Caco-2 (cell line): ENCODE measurements at regions not wholly inside any gene's neighbourhood (a gene's known extent, or its start where the extent isn't known, plus 50 kb on each side); places are given as distances from the start of the nearest gene placed in this dataset.
"Not testable (repeated sequence)": the region's sequence is repeated elsewhere in the genome, so short reads cannot be mapped to it uniquely, and the experiment has no call there.

Source experiments
- BruUV-seq: library from RNA; stranded (reverse); fragments of 400-500 nt; replicated peaks from 2 replicates; lab custom pipeline; 2021; lab: Mats Ljungman, UMichigan
- CTCF ChIA-PET: fragments of 300-600 bp; sonication (Branson Sonifier 250); formaldehyde crosslinking; loops from one replicate; lab custom pipeline; 2022; ENCODE audit warnings: antibody characterized with exemption; lab: Charles Lee
- POLR2A ChIA-PET: fragments of 300-600 bp; sonication (Branson Sonifier 250); formaldehyde crosslinking; loops from one replicate; lab custom pipeline; 2022; ENCODE audit warnings: antibody characterized with exemption; lab: Charles Lee
- DNase-seq, 2 experiments: peaks; one replicate each; pipeline versions ENCODE4 v3.0.0 to v3.0.0-alpha.2; 2020 to 2022
- H3K27me3 ChIP-seq: replicated peaks from 2 replicates; pipeline ENCODE4 v1.6.0; 2011; ENCODE audit warnings: low read length; ENCODE audit not compliant: control insufficient read depth, insufficient read depth
- H3K36me3 ChIP-seq: 2 replicates; pipeline ENCODE4 v1.5.1; 2011; ENCODE audit warnings: low read length; ENCODE audit not compliant: control insufficient read depth, insufficient read depth
- H3K4me1 ChIP-seq: fragments of 250-450 bp; sonication (Bioruptor Pico); 2 replicates; pipeline ENCODE4 v1.5.1; 2020; ENCODE audit warnings: mild to moderate bottlenecking
- H3K4me3 ChIP-seq: 2 replicates; pipeline ENCODE4 v1.5.1; 2011; ENCODE audit warnings: low read depth, mild to moderate bottlenecking, control low read depth, low read length
- H3K9me3 ChIP-seq: fragments of 250-450 bp; sonication (Bioruptor Pico); 2 replicates; pipeline ENCODE4 v1.5.1; 2020; ENCODE audit warnings: mild to moderate bottlenecking, moderate library complexity
- H3K27ac Mint-ChIP-seq: one replicate; pipeline ENCODE4 v1.8.0; 2022; ENCODE audit warnings: mixed read lengths; ENCODE audit not compliant: unreplicated experiment
- H3K27me3 Mint-ChIP-seq: one replicate; pipeline ENCODE4 v1.8.0; 2022; ENCODE audit warnings: mixed read lengths; ENCODE audit not compliant: insufficient read depth, unreplicated experiment
- H3K36me3 Mint-ChIP-seq: one replicate; pipeline ENCODE4 v1.8.0; 2022; ENCODE audit warnings: mild to moderate bottlenecking, mixed read lengths; ENCODE audit not compliant: insufficient read depth, unreplicated experiment
- H3K4me1 Mint-ChIP-seq: one replicate; pipeline ENCODE4 v1.8.0; 2022; ENCODE audit warnings: low read depth, mixed read lengths; ENCODE audit not compliant: unreplicated experiment
- H3K4me3 Mint-ChIP-seq: one replicate; pipeline ENCODE4 v1.8.0; 2022; ENCODE audit warnings: mild to moderate bottlenecking, moderate library complexity, mixed read lengths; ENCODE audit not compliant: unreplicated experiment
- H3K9me3 Mint-ChIP-seq: one replicate; pipeline ENCODE4 v1.8.0; 2022; ENCODE audit warnings: mixed read lengths; ENCODE audit not compliant: unreplicated experiment
- intact Hi-C: fragments of 100-400 bp; cut with micrococcal nuclease; formaldehyde crosslinking; loops from one replicate; pipeline ENCODE4 v1.10.0; 2022; ENCODE audit not compliant: unreplicated experiment
- TF ChIP-seq, protein P1 (sequence below), 2 experiments: fragments of 200-600 bp in 1 of 2; IDR thresholded peaks; 1 replicate in 1 of 2; 2 replicates in 1 of 2; pipeline versions ENCODE4 v1.5.1 to v1.8.0; 2011 to 2022; ENCODE audit warnings: antibody characterized with exemption in 1 of 2, control low read depth in 1 of 2, inconsistent platforms in 1 of 2, low read depth in 1 of 2, low read length in 1 of 2, mild to moderate bottlenecking in 1 of 2, moderate library complexity in 1 of 2; ENCODE audit not compliant: insufficient read depth in 1 of 2, severe bottlenecking in 1 of 2, unreplicated experiment in 1 of 2

DNA sequence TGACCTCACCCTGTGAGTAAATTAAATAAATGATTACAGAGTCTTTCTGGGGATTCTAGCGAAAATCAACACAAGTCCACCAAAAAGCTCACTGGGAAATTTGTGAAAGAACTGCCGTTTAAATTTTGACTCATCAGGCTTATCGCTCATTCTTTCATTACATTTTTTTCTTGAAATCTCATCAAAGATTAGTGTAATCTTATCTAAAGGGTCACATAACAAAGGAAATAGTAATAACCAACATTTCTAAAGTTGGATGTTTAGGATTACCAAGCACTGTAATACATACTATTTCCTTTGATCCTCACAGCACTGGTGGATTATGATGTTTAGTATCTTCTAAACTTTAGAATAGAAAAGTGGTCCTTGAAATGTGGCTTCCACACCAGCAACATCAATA lies 111.1 kb upstream of the CBLB start:
- H3K4me3 Mint-ChIP-seq = no peak overlapping the region
- Histone ChIP-seq H3K36me3 (no peaks in the 10 kb centered on the region), H3K4me3 (no peak overlapping the region), H3K27me3 (no peaks in the 10 kb centered on the region), H3K4me1 (peaks cover 13% of the 10 kb centered on the region), H3K9me3 (peaks cover 11% of the 10 kb centered on the region; the same call in 1 of the 2 replicates)
- ChIA-PET POLR2A (no interaction called here), CTCF (no interaction called here)
- DNase-seq = no peak
- no peaks in the 10 kb centered on the region for H3K27me3 Mint-ChIP-seq
- no TSS peak for BruUV-seq
- no peaks in the 10 kb centered on the region for H3K4me1 Mint-ChIP-seq
- H3K9me3 Mint-ChIP-seq = no peaks in the 10 kb centered on the region
- H3K36me3 Mint-ChIP-seq = no peaks in the 10 kb centered on the region
- H3K27ac Mint-ChIP-seq = no peak overlapping the region
- TF ChIP-seq, protein P1, sequence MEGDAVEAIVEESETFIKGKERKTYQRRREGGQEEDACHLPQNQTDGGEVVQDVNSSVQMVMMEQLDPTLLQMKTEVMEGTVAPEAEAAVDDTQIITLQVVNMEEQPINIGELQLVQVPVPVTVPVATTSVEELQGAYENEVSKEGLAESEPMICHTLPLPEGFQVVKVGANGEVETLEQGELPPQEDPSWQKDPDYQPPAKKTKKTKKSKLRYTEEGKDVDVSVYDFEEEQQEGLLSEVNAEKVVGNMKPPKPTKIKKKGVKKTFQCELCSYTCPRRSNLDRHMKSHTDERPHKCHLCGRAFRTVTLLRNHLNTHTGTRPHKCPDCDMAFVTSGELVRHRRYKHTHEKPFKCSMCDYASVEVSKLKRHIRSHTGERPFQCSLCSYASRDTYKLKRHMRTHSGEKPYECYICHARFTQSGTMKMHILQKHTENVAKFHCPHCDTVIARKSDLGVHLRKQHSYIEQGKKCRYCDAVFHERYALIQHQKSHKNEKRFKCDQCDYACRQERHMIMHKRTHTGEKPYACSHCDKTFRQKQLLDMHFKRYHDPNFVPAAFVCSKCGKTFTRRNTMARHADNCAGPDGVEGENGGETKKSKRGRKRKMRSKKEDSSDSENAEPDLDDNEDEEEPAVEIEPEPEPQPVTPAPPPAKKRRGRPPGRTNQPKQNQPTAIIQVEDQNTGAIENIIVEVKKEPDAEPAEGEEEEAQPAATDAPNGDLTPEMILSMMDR (IDR thresholded peaks at IDR 0.05; ENCODE audit: insufficient read depth in 1 of 2, low read depth in 1 of 2, low read length in 1 of 2, severe bottlenecking in 1 of 2, unreplicated experiment in 1 of 2) = no peak
- intact Hi-C loops = no loop called here

DNA sequence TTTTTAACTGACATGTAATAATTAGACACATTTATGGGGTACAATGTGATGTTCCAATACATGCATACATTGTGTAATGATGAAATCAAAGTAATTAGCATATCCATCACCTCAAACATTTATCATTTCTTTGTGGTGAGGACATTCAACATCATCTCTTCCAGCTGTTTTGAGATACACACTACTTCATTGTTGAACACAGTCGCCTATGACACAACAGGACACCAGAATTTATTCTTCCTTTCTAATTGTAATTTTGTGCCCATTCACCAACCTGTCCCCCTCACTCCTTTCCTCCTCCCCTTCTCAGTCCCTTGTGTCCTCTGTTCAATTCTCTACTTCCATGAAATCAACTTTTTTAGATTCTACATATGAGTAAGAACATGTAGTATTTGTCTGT lies 113.4 kb upstream of the CBLB start:
- H3K9me3 ChIP-seq = peaks cover 11% of the 10 kb centered on the region; the same call in 1 of the 2 replicates
- H3K36me3 ChIP-seq = no peaks in the 10 kb centered on the region
- no TSS peak for BruUV-seq
- intact Hi-C loops = no loop called here
- Mint-ChIP-seq H3K4me1 (no peaks in the 10 kb centered on the region), H3K9me3 (no peaks in the 10 kb centered on the region), H3K4me3 (no peak overlapping the region), H3K36me3 (no peaks in the 10 kb centered on the region), H3K27me3 (no peaks in the 10 kb centered on the region), H3K27ac (no peak overlapping the region)
- CTCF ChIA-PET = no interaction called here
- DNase-seq = no peak
- no peaks in the 10 kb centered on the region for H3K27me3 ChIP-seq
- POLR2A ChIA-PET = no interaction called here
- H3K4me1 ChIP-seq = peaks cover 13% of the 10 kb centered on the region
- TF ChIP-seq, protein P1 (IDR thresholded peaks at IDR 0.05; ENCODE audit: insufficient read depth in 1 of 2, low read depth in 1 of 2, low read length in 1 of 2, severe bottlenecking in 1 of 2, unreplicated experiment in 1 of 2) = no peak
- no peak overlapping the region for H3K4me3 ChIP-seq

DNA sequence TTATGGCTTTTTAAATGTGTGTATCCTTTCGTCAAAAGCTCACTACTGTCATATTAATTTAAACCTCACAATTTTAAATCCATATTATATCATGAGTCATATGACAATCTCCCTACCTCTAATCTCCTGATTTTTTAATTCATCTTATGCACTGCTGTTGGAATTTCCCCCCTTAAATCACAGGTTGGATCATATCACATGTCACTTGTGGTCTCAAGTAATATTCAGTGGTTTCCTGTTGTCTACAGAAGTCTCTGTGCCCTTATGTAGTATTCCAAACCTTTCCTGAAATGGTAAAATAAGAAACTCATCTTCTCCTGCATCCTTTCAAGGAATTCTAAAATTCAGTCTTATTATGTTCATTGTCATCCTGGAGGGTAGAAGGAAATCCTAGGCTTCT lies 116.0 kb upstream of the CBLB start:
- no peaks in the 10 kb centered on the region for H3K27me3 Mint-ChIP-seq

DNA sequence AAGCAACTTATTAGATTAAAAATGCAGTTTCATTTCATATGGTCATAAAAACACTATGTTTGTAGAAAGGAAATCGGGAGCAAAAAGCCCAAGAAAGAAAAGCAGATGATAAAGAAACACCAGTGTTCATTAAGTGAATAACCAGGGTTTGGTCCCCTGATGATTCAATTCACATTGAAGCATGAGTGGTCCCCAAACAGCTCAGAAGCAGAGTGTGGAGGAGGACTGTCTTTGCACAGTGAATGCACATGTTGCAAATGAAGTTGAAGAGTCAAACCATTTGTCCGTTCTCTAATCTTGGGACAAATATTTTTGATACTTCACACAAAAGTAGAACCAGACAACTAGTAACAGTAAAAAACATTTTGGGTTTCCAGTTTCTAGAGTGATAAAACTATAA lies 117.5 kb upstream of the CBLB start:
- intact Hi-C loops, POLR2A ChIA-PET, H3K9me3 ChIP-seq, H3K4me3 Mint-ChIP-seq, H3K4me3 ChIP-seq, H3K27me3 ChIP-seq, H3K27me3 Mint-ChIP-seq, DNase-seq, H3K27ac Mint-ChIP-seq, CTCF ChIA-PET, H3K4me1 ChIP-seq, H3K36me3 ChIP-seq, H3K36me3 Mint-ChIP-seq, BruUV-seq: not testable (repeated sequence)
- peaks cover 35% of the 10 kb centered on the region for H3K9me3 Mint-ChIP-seq
- H3K4me1 Mint-ChIP-seq = peaks cover 13% of the 10 kb centered on the region

More for the DNA sequence above, 116.0 kb upstream of the CBLB start:
- peaks cover 21% of the 10 kb centered on the region for H3K9me3 Mint-ChIP-seq
- no peak overlapping the region for H3K4me3 Mint-ChIP-seq
- POLR2A ChIA-PET = no interaction called here
- H3K27ac Mint-ChIP-seq = no peak overlapping the region
- TF ChIP-seq, protein P1 (IDR thresholded peaks at IDR 0.05; ENCODE audit: insufficient read depth in 1 of 2, low read depth in 1 of 2, low read length in 1 of 2, severe bottlenecking in 1 of 2, unreplicated experiment in 1 of 2) = no peak
- intact Hi-C loops = no loop called here
- no peaks in the 10 kb centered on the region for H3K36me3 Mint-ChIP-seq
- Histone ChIP-seq H3K36me3 (no peaks in the 10 kb centered on the region), H3K4me3 (no peak overlapping the region), H3K27me3 (no peaks in the 10 kb centered on the region), H3K9me3 (peaks cover 7% of the 10 kb centered on the region; the same call in 1 of the 2 replicates), H3K4me1 (peaks cover 12% of the 10 kb centered on the region)
- no peak for DNase-seq
- BruUV-seq = no TSS peak
- CTCF ChIA-PET = no interaction called here
- H3K4me1 Mint-ChIP-seq = peaks cover 13% of the 10 kb centered on the region
